HepG2 (cell line): ENCODE measurements at regions not wholly inside any gene's neighbourhood (a gene's known extent, or its start where the extent isn't known, plus 50 kb on each side); places are given as distances from the start of the nearest gene placed in this dataset.
A peak's percentile ranks its signal among the peaks of the same experiment; 100 is the strongest.

Experiments used
- ATAC-seq: fragments of 200-7000 bp; cut with Tn5 transposase; 3 replicates; pipeline ENCODE4 v1.9.1; 2020; ENCODE audit warnings: mild to moderate bottlenecking, moderate library complexity
- BruUV-seq: library from RNA; stranded (reverse); fragments of 400-500 nt; replicated peaks from 2 replicates; lab custom pipeline; 2021; lab: Mats Ljungman, UMichigan
- CTCF ChIA-PET: fragments of 300-600 bp; formaldehyde crosslinking; extraction: SDS; loops from one replicate; lab custom pipeline; 2021; ENCODE audit warnings: low total read pairs, inconsistent platforms, low intra/inter-chr PET ratio; lab: Yijun Ruan, JAX
- POLR2A ChIA-PET: fragments of 350-600 bp; sonication (Branson Sonifier 250); formaldehyde crosslinking; loops from one replicate; lab custom pipeline; 2020; ENCODE audit warnings: antibody characterized with exemption, inconsistent platforms; lab: Yijun Ruan, JAX
- DNase-seq: peaks from one replicate; pipeline ENCODE4 v3.0.0-alpha.2; 2015; ENCODE audit warnings: low spot score
- FAIRE-seq: peaks from 3 replicates; lab custom pipeline; 2011; peaks lifted over from hg19 to GRCh38; lab: Jason Lieb, UNC
- H2AFZ ChIP-seq: one replicate; pipeline ENCODE4 v1.6.1; 2011; ENCODE audit warnings: low read length, inconsistent platforms
- H3K27ac ChIP-seq: fragments of 300-600 bp; 3 replicates; pipeline ENCODE4 v1.8.0; 2011; ENCODE audit warnings: mixed run types, mild to moderate bottlenecking, mixed read lengths, low read length, inconsistent platforms; ENCODE audit not compliant: insufficient read depth; ENCODE audit errors: extremely low read length
- H3K27me3 ChIP-seq, 2 experiments: fragments of 200-600 bp in 1 of 2; 2 replicates in 1 of 2; 3 replicates in 1 of 2; pipeline versions ENCODE4 v1.6.0 to v1.8.0; 2011; ENCODE audit warnings: low read length in 2 of 2, mild to moderate bottlenecking in 2 of 2, moderate library complexity in 2 of 2, inconsistent platforms in 1 of 2; ENCODE audit not compliant: insufficient read depth in 2 of 2, control insufficient read depth in 1 of 2
- H3K36me3 ChIP-seq, 2 experiments: fragments of 200-600 bp in 1 of 2; replicated peaks in 1 of 2; 2 replicates in 1 of 2; 3 replicates in 1 of 2; pipeline versions ENCODE4 v1.5.1 to v1.8.0; 2011; ENCODE audit warnings: low read length in 2 of 2, inconsistent platforms in 1 of 2; ENCODE audit not compliant: insufficient read depth in 2 of 2, control insufficient read depth in 1 of 2
- H3K4me1 ChIP-seq: 2 replicates; pipeline ENCODE4 v1.5.1; 2012; ENCODE audit warnings: low read length, inconsistent platforms; ENCODE audit not compliant: insufficient read depth
- H3K4me2 ChIP-seq: 2 replicates; pipeline ENCODE4 v1.6.0; 2011; ENCODE audit warnings: low read depth, low read length, inconsistent platforms
- H3K4me3 ChIP-seq, 3 experiments: fragments of 200-600 bp in 1 of 3; sonication (generic), shearing (Covaris generic) in 1 of 3; replicated peaks in 1 of 3; 2 replicates each; pipeline ENCODE4 v1.5.1; 2011 to 2016; ENCODE audit warnings: low read length in 3 of 3, inconsistent platforms in 2 of 3, low read depth in 2 of 3, mild to moderate bottlenecking in 2 of 3, control low read depth in 1 of 3, mixed read lengths in 1 of 3; ENCODE audit not compliant: insufficient read depth in 1 of 3
- H3K79me2 ChIP-seq: one replicate; pipeline ENCODE4 v1.6.1; 2011; ENCODE audit warnings: low read length, inconsistent platforms; ENCODE audit not compliant: insufficient read depth
- H3K9ac ChIP-seq: 2 replicates; pipeline ENCODE4 v1.6.0; 2011; ENCODE audit warnings: mild to moderate bottlenecking, low read depth, low read length, inconsistent platforms; ENCODE audit not compliant: insufficient read depth
- H3K9me3 ChIP-seq: 2 replicates; pipeline ENCODE4 v1.5.1; 2012; ENCODE audit warnings: mild to moderate bottlenecking, low read length
- H4K20me1 ChIP-seq: 2 replicates; pipeline ENCODE4 v1.6.0; 2011; ENCODE audit warnings: inconsistent platforms, mild to moderate bottlenecking, low read length, moderate library complexity; ENCODE audit not compliant: insufficient read depth
- ADNP ChIP-seq: sonication (generic); formaldehyde crosslinking; IDR thresholded peaks from 2 replicates; pipeline ENCODE4 v1.4.0; 2020; ENCODE audit warnings: missing genetic modification reagents
- MAFF ChIP-seq: IDR thresholded peaks from 2 replicates; pipeline ENCODE4 v1.6.1; 2011; ENCODE audit warnings: low read depth, low read length, improper control_type of control experiment
- MAFK ChIP-seq, 2 experiments: IDR thresholded peaks in 1 of 2; conservative IDR thresholded peaks in 1 of 2; 2 replicates each; pipeline ENCODE4 v1.6.1; 2011; ENCODE audit warnings: improper control_type of control experiment in 2 of 2, low read length in 2 of 2
- MTF2 ChIP-seq: sonication (generic); formaldehyde crosslinking; IDR thresholded peaks from 2 replicates; pipeline ENCODE4 v1.5.0; 2020; ENCODE audit warnings: missing genetic modification reagents, borderline replicate concordance
- PHF5A ChIP-seq: IDR thresholded peaks from one replicate; pipeline ENCODE4 v1.6.1; 2018; ENCODE audit warnings: low read depth, missing genetic modification reagents; ENCODE audit not compliant: unreplicated experiment
- PTBP1 ChIP-seq: fragments of 200-400 bp; formaldehyde crosslinking; IDR thresholded peaks from 2 replicates; pipeline ENCODE4 v1.6.1; 2018; ENCODE audit warnings: low read length, low read depth; ENCODE audit not compliant: poor library complexity, severe bottlenecking
- XBP1 ChIP-seq: sonication (generic); formaldehyde crosslinking; IDR thresholded peaks from 2 replicates; pipeline ENCODE4 v1.5.0; 2020; ENCODE audit warnings: missing genetic modification reagents
- ZBTB49 ChIP-seq: sonication (generic); formaldehyde crosslinking; IDR thresholded peaks from 2 replicates; pipeline ENCODE4 v1.4.0; 2020; ENCODE audit warnings: missing genetic modification reagents, borderline replicate concordance
- ZNF274 ChIP-seq: sonication (generic); formaldehyde crosslinking; IDR thresholded peaks from 2 replicates; pipeline ENCODE4 v1.5.1; 2020; ENCODE audit warnings: mild to moderate bottlenecking, missing genetic modification reagents
- ZNF326 ChIP-seq: sonication (generic); formaldehyde crosslinking; IDR thresholded peaks from 2 replicates; pipeline ENCODE4 v1.4.0; 2020; ENCODE audit warnings: missing genetic modification reagents, borderline replicate concordance
- ZNF501 ChIP-seq: sonication (generic); formaldehyde crosslinking; IDR thresholded peaks from 2 replicates; pipeline ENCODE4 v1.5.1; 2020; ENCODE audit warnings: mild to moderate bottlenecking, moderate library complexity, missing genetic modification reagents
- ZNF558 ChIP-seq: sonication (generic); formaldehyde crosslinking; IDR thresholded peaks from 2 replicates; pipeline ENCODE4 v1.9.0; 2022; ENCODE audit warnings: mild to moderate bottlenecking, missing genetic modification reagents, borderline replicate concordance
- ZNF816 ChIP-seq: sonication (generic); formaldehyde crosslinking; IDR thresholded peaks from 2 replicates; pipeline ENCODE4 v1.8.0; 2022; ENCODE audit warnings: missing genetic modification reagents, mild to moderate bottlenecking, borderline replicate concordance
- ZSCAN21 ChIP-seq: sonication (generic); formaldehyde crosslinking; IDR thresholded peaks from 2 replicates; pipeline ENCODE4 v1.8.0; 2022; ENCODE audit warnings: mild to moderate bottlenecking, missing genetic modification reagents, moderate library complexity, borderline replicate concordance
- WGBS: methylation state at CpG from one replicate; pipeline ENCODE4 v1.1.6; 2017; ENCODE audit warnings: low lambda C conversion rate; 5-methylcytosine and 5-hydroxymethylcytosine counted together
- in situ Hi-C: cut with HindIII; loops from 2 replicates; pipeline ENCODE4 v1.10.0; 2017; ENCODE audit warnings: low pct_unique_long_range_greater_than_20kb; ENCODE audit not compliant: extremely low pct_ligation_motif_present
- intact Hi-C: fragments of 100-400 bp; cut with micrococcal nuclease; formaldehyde crosslinking; loops from one replicate; pipeline ENCODE4 v1.10.0; 2022; ENCODE audit not compliant: unreplicated experiment
- TF ChIP-seq, protein P1 (sequence below): sonication (generic); formaldehyde crosslinking; IDR thresholded peaks from 2 replicates; pipeline ENCODE4 v1.5.0; 2020; ENCODE audit warnings: missing genetic modification reagents

- Histone ChIP-seq H3K27ac (no peak overlapping the region), H3K36me3 (no peaks in the 10 kb centered on the region), H3K4me1 (no peaks in the 10 kb centered on the region), H3K79me2 (no peaks in the 10 kb centered on the region), H3K9ac (no peak overlapping the region)
- DNase-seq: no peak
- no TSS peak for BruUV-seq
- POLR2A ChIA-PET: no interaction called here
- WGBS: 56% methylated on average over 3 of the region's 3 CpGs
- TF ChIP-seq MAFF (peak; percentile 44; the same call in 1 of the 2 replicates), MAFK (conservative IDR thresholded peaks at IDR 0.05 in 1 of 2, IDR thresholded peaks at IDR 0.05 in 1 of 2; ENCODE audit: low read length in 2 of 2) (peak; percentile 41 to 58; a peak in 3 of 4 replicates), ZNF501 (CRISPR knock-in tag) (no peak), ZNF274 (CRISPR knock-in tag) (no peak)
- TF ChIP-seq, all 625 proteins: peak for 2
- intact Hi-C loops (no loop called here), in situ Hi-C loops (no loop called here)
- H2AFZ ChIP-seq: no peak overlapping the region
- H3K9me3 ChIP-seq: no peaks in the 10 kb centered on the region
- no peaks in the 10 kb centered on the region for H4K20me1 ChIP-seq
- no peak for ATAC-seq
- no peak overlapping the region for H3K4me2 ChIP-seq
- no peak overlapping the region for H3K4me3 ChIP-seq
- no peaks in the 10 kb centered on the region for H3K27me3 ChIP-seq
- CTCF ChIA-PET: no interaction called here
- no peak for FAIRE-seq
Measured at GRCh38 chr6:147853574-147853973, 345.1 kb downstream of the SAMD5 start.

- no peak overlapping the region for H3K27ac ChIP-seq
- no peaks in the 10 kb centered on the region for H3K27me3 ChIP-seq
- H3K4me2 ChIP-seq: no peak overlapping the region
- DNase-seq (no peak), FAIRE-seq (no peak), ATAC-seq (no peak)
- no peak overlapping the region for H2AFZ ChIP-seq
- no peaks in the 10 kb centered on the region for H3K4me1 ChIP-seq
- no peak overlapping the region for H3K9ac ChIP-seq
- CTCF ChIA-PET: no interaction called here
- POLR2A ChIA-PET: no interaction called here
- in situ Hi-C loops: no loop called here
- H3K79me2 ChIP-seq: no peaks in the 10 kb centered on the region
- no peaks in the 10 kb centered on the region for H4K20me1 ChIP-seq
- H3K9me3 ChIP-seq: no peaks in the 10 kb centered on the region
- no TSS peak for BruUV-seq
- WGBS: 60% methylated on average over 3 of the region's 3 CpGs
- no peak overlapping the region for H3K4me3 ChIP-seq
- intact Hi-C loops: no loop called here
- no peaks in the 10 kb centered on the region for H3K36me3 ChIP-seq
- TF ChIP-seq, protein P1, sequence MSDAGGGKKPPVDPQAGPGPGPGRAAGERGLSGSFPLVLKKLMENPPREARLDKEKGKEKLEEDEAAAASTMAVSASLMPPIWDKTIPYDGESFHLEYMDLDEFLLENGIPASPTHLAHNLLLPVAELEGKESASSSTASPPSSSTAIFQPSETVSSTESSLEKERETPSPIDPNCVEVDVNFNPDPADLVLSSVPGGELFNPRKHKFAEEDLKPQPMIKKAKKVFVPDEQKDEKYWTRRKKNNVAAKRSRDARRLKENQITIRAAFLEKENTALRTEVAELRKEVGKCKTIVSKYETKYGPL (CRISPR knock-in tag): no peak
- TF ChIP-seq ZBTB49: no peak
- TF ChIP-seq PHF5A (CRISPR knock-in tag): no peak
- no peak for TF ChIP-seq ADNP (CRISPR knock-in tag)
- TF ChIP-seq XBP1 (CRISPR knock-in tag): no peak
- no peak for TF ChIP-seq ZNF558
- no peak for TF ChIP-seq MTF2 (CRISPR knock-in tag)
- TF ChIP-seq PTBP1: no peak
- TF ChIP-seq ZNF816 (CRISPR knock-in tag): no peak
- TF ChIP-seq ZSCAN21: no peak
- no peak for TF ChIP-seq ZNF326 (CRISPR knock-in tag)
Measured at GRCh38 chr6:147855803-147856482, 347.5 kb downstream of the SAMD5 start.
